Activated CD8-positive, alpha-beta T cell treated with anti-CD3 and anti-CD28 coated beads for 36 hours (primary cell): ENCODE measurements at regions not wholly inside any gene's neighbourhood (a gene's known extent, or its start where the extent isn't known, plus 50 kb on each side); places are given as distances from the start of the nearest gene placed in this dataset.

Experiments
- ATAC-seq: fragments of 200-7000 bp; cut with Tn5 transposase; one replicate; pipeline ENCODE4 v1.10.0; 2021; ENCODE audit warnings: mild to moderate bottlenecking, moderate library complexity
- CTCF ChIA-PET: fragments of 350-600 bp; sonication (Branson Sonifier 250); formaldehyde crosslinking; loops from one replicate; lab custom pipeline; 2021; ENCODE audit warnings: antibody characterized with exemption; lab: Charles Lee
- POLR2A ChIA-PET: fragments of 350-600 bp; sonication (Branson Sonifier 250); formaldehyde crosslinking; loops from one replicate; lab custom pipeline; 2021; ENCODE audit warnings: antibody characterized with exemption; lab: Charles Lee
- DNase-seq: peaks from one replicate; pipeline ENCODE4 v3.0.0-alpha.2; 2020
- H3K27ac Mint-ChIP-seq: one replicate; pipeline ENCODE4 v1.8.0; 2021; ENCODE audit warnings: mild to moderate bottlenecking, mixed read lengths
- H3K27me3 Mint-ChIP-seq: one replicate; pipeline ENCODE4 v1.8.0; 2021; ENCODE audit warnings: mixed read lengths
- H3K36me3 Mint-ChIP-seq: one replicate; pipeline ENCODE4 v1.8.0; 2021; ENCODE audit warnings: low read depth, mixed read lengths
- H3K4me1 Mint-ChIP-seq: one replicate; pipeline ENCODE4 v1.8.0; 2021; ENCODE audit warnings: low read depth, mixed read lengths
- H3K4me3 Mint-ChIP-seq: one replicate; pipeline ENCODE4 v1.8.0; 2021; ENCODE audit warnings: mild to moderate bottlenecking, moderate library complexity, mixed read lengths
- H3K9me3 Mint-ChIP-seq: one replicate; pipeline ENCODE4 v1.8.0; 2021; ENCODE audit warnings: mixed read lengths
- CTCF ChIP-seq: fragments of 200-600 bp; IDR thresholded peaks from one replicate; pipeline ENCODE4 v1.8.0; 2022; ENCODE audit warnings: antibody characterized with exemption, mild to moderate bottlenecking
- intact Hi-C: fragments of 100-400 bp; cut with micrococcal nuclease; formaldehyde crosslinking; loops from one replicate; pipeline ENCODE4 v1.10.0; 2022

DNA sequence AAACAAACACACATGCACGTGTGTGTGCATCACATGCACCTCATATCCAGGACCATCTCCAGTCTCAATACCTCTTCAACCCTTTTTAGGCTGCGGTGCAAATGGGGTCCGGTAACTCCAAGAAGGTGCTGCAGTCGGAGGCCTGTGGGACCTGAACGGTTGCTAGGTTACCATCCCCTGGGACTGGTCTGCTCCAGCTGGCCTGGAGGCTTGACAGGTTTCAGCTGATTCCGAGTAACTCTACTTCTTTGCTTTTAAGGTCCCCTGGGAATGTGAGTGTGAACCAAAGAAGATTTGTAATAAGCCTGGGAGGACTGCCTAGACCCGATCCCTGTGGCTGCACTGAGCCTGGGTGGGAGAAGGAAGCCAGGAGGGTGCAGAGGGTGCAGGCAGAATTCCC, 117.5 kb downstream of the CCNA1 start:
- Mint-ChIP-seq H3K4me3 (no peak overlapping the region), H3K27me3 (no peaks in the 10 kb centered on the region), H3K9me3 (no peaks in the 10 kb centered on the region), H3K27ac (no peak overlapping the region), H3K36me3 (no peaks in the 10 kb centered on the region), H3K4me1 (no peaks in the 10 kb centered on the region)
- CTCF ChIA-PET, result no interaction called here
- ATAC-seq (no peak), DNase-seq (no peak)
- POLR2A ChIA-PET, result no interaction called here
- no peak for TF ChIP-seq CTCF
- intact Hi-C loops, result no loop called here

- Mint-ChIP-seq H3K27me3 (no peaks in the 10 kb centered on the region), H3K36me3 (no peaks in the 10 kb centered on the region), H3K27ac (no peak overlapping the region), H3K4me1 (no peaks in the 10 kb centered on the region), H3K4me3 (no peak overlapping the region), H3K9me3 (no peaks in the 10 kb centered on the region)
- ATAC-seq (no peak), DNase-seq (no peak)
- intact Hi-C loops, result no loop called here
- TF ChIP-seq CTCF, result no peak
- ChIA-PET POLR2A (no interaction called here), CTCF (no interaction called here)
Measured at GRCh38 chr13:36550177-36550576, 117.9 kb downstream of the CCNA1 start.

DNA sequence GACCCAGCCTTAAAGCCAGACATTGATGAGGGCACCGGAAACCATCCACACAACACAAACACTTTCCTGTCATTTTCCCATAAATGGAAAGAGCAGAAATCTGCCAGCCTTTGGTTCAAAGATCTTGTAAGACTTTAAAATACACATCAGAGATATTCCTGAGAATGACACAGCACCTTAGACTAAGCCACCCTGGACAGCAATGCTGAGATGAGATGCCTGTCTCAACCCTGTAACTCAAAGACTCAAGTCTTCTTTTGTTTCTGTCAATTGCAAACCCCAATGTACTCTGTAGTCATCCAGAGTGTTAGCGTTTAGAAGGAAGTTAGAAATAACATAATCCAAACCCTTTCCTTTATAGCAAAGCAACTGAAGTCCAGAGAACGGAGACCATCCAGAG, 119.2 kb downstream of the CCNA1 start:
- ATAC-seq (no peak), DNase-seq (no peak)
- Mint-ChIP-seq H3K4me1 (no peaks in the 10 kb centered on the region), H3K27ac (no peak overlapping the region), H3K4me3 (no peak overlapping the region), H3K36me3 (no peaks in the 10 kb centered on the region), H3K27me3 (no peaks in the 10 kb centered on the region), H3K9me3 (no peaks in the 10 kb centered on the region)
- intact Hi-C loops, result no loop called here
- ChIA-PET CTCF (no interaction called here), POLR2A (no interaction called here)
- no peak for TF ChIP-seq CTCF

- H3K27ac Mint-ChIP-seq, result no peak overlapping the region
- H3K4me1 Mint-ChIP-seq, result no peaks in the 10 kb centered on the region
- no peak for TF ChIP-seq CTCF
- H3K27me3 Mint-ChIP-seq, result no peaks in the 10 kb centered on the region
- no peak for DNase-seq
- ATAC-seq, result no peak
- no peaks in the 10 kb centered on the region for H3K9me3 Mint-ChIP-seq
- H3K4me3 Mint-ChIP-seq, result no peak overlapping the region
- H3K36me3 Mint-ChIP-seq, result no peaks in the 10 kb centered on the region
- ChIA-PET POLR2A (no interaction called here), CTCF (no interaction called here)
- intact Hi-C loops, result no loop called here
Measured at GRCh38 chr13:36552334-36552733, 120.0 kb downstream of the CCNA1 start.

GRCh38 chr13:36553491-36553890, 120.3 kb upstream of the SERTM1 start:
- ChIA-PET POLR2A (no interaction called here), CTCF (no interaction called here)
- no peaks in the 10 kb centered on the region for H3K27me3 Mint-ChIP-seq
- no peaks in the 10 kb centered on the region for H3K9me3 Mint-ChIP-seq
- intact Hi-C loops, result no loop called here
- no peaks in the 10 kb centered on the region for H3K4me1 Mint-ChIP-seq
- no peak overlapping the region for H3K4me3 Mint-ChIP-seq
- no peak for DNase-seq
- TF ChIP-seq CTCF, result no peak
- no peak for ATAC-seq
- no peak overlapping the region for H3K27ac Mint-ChIP-seq
- no peaks in the 10 kb centered on the region for H3K36me3 Mint-ChIP-seq
